ENCODE measurements at regions not wholly inside any gene's neighbourhood (a gene's known extent, or its start where the extent isn't known, plus 50 kb on each side); places are given as distances from the start of the nearest gene placed in this dataset.

DNA sequence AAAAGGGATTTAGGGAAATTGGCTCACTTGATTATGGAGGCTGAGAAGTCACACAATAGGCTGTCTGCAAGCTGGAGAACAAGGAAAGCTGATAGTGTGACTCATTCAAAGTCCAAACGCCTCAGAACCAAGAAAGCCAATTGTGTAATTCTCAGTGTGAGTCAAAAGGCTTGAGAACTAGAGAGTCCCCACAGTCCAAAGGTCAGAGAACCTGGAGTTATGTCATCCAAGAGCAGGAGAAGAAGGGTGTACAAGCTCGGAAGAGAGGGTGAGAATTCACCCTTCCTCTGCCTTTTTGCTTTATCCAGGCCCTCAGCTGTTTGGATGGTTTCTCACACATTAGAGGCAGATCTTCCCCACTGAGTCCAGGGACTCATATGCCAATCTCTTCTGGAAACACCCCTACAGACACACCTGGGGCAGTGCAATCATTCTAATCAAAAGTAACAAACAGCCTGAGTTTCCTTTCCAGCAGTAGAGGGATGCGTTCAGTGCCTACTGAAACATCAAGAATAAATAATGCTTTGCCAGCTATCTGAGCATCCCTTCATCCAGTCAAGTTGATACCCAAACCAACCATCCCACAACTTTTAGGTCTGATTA, 271.5 kb downstream of the SATB1 start:
- H3K79me1 ChIP-seq (ENCODE audit: low read depth, low read length): no peaks in the 10 kb centered on the region
- H3K4me1 ChIP-seq (replicated peaks in 1 of 4; ENCODE audit: control insufficient read depth in 3 of 4, insufficient read depth in 4 of 4, low read length in 3 of 4): peaks cover 0 to 4% (median 0%) of the 10 kb centered on the region in 4 experiments; a peak in 2 of 7 replicates
- no peak for TF ChIP-seq MAFK (IDR thresholded peaks at IDR 0.05; ENCODE audit: low read depth, low read length)
- TF ChIP-seq NRF1 (IDR thresholded peaks at IDR 0.05; ENCODE audit: low read depth, low read length): no peak
- no peak for TF ChIP-seq GABPA (IDR thresholded peaks at IDR 0.05; ENCODE audit: borderline replicate concordance, insufficient read depth, low read length)
- TF ChIP-seq SIRT6 (IDR thresholded peaks at IDR 0.05; ENCODE audit: low read length): no peak
- TF ChIP-seq BACH1 (IDR thresholded peaks at IDR 0.05; ENCODE audit: low read length): no peak
- no peak for TF ChIP-seq CTCF (IDR thresholded peaks at IDR 0.05; ENCODE audit: control extremely low read depth in 1 of 3, insufficient read depth in 1 of 3, low read depth in 1 of 3, low read length in 3 of 3)
- TF ChIP-seq RNF2 (IDR thresholded peaks at IDR 0.05; ENCODE audit: borderline replicate concordance, low read depth, low read length, missing control alignments, poor library complexity, severe bottlenecking): no peak
- no peak for TF ChIP-seq RBBP5 (IDR thresholded peaks at IDR 0.05; ENCODE audit: borderline replicate concordance, low read depth, low read length)
- TF ChIP-seq POLR2A (IDR thresholded peaks at IDR 0.05; ENCODE audit: control extremely low read depth in 1 of 2, low read depth in 2 of 2, low read length in 2 of 2): no peak
- no peak for TF ChIP-seq RAD21 (IDR thresholded peaks at IDR 0.05 in 1 of 2, conservative IDR thresholded peaks at IDR 0.05 in 1 of 2; ENCODE audit: low read depth in 2 of 2, low read length in 2 of 2)
- no peak for TF ChIP-seq CEBPB (IDR thresholded peaks at IDR 0.05; ENCODE audit: low read depth, low read length)

More for the DNA sequence above, 271.5 kb downstream of the SATB1 start:
- Histone ChIP-seq H2BK120ac (replicated peaks; ENCODE audit: low read depth, low read length) (no peak overlapping the region), H3K27me3 (replicated peaks in 1 of 4; ENCODE audit: control insufficient read depth in 3 of 4, extremely low read depth in 1 of 4, insufficient read depth in 3 of 4, low read length in 3 of 4) (no peaks in the 10 kb centered on the region), H3K36me3 (ENCODE audit: control insufficient read depth in 2 of 4, insufficient read depth in 4 of 4, low read length in 3 of 4) (no peaks in the 10 kb centered on the region), H2BK15ac (ENCODE audit: low read length) (no peak overlapping the region), H2BK5ac (ENCODE audit: low read depth, low read length) (no peak overlapping the region), H3K9ac (replicated peaks in 1 of 4; ENCODE audit: extremely low read depth in 1 of 4, low read depth in 3 of 4, low read length in 3 of 4) (no peak overlapping the region), H3K14ac (ENCODE audit: insufficient read length) (no peak overlapping the region), H3K4me3 (ENCODE audit: extremely low read depth in 1 of 4, insufficient read depth in 2 of 4, low read depth in 3 of 4, low read length in 4 of 4) (no peak overlapping the region), H3K79me2 (ENCODE audit: control insufficient read depth in 1 of 2, insufficient read depth in 2 of 2, low read length in 2 of 2) (no peaks in the 10 kb centered on the region), H3K23ac (ENCODE audit: insufficient read length) (no peak overlapping the region), H3K56ac (replicated peaks; ENCODE audit: insufficient read length, low read depth, low read length) (no peak overlapping the region), H3K4ac (replicated peaks; ENCODE audit: insufficient read length, low read depth, low read length) (no peak overlapping the region), H2AK5ac (ENCODE audit: low read depth, low read length) (no peak overlapping the region), H4K8ac (ENCODE audit: extremely low read depth, insufficient read depth, low read length) (no peak overlapping the region), H3K23me2 (ENCODE audit: low read depth, low read length) (no peaks in the 10 kb centered on the region), H4K91ac (replicated peaks; ENCODE audit: insufficient read length, low read length) (no peak overlapping the region), H2AFZ (ENCODE audit: low read length) (no peak overlapping the region), H3K9me3 (ENCODE audit: insufficient read depth in 2 of 2, low read depth in 1 of 2, low read length in 1 of 2) (no peaks in the 10 kb centered on the region), H2BK12ac (ENCODE audit: low read depth, low read length) (no peak overlapping the region), H4K20me1 (replicated peaks in 1 of 2; ENCODE audit: control insufficient read depth in 1 of 2, insufficient read depth in 2 of 2, low read length in 2 of 2) (no peaks in the 10 kb centered on the region), H3K27ac (ENCODE audit: low read depth, low read length) (no peak overlapping the region), H3K4me2 (ENCODE audit: insufficient read depth in 1 of 2, low read depth in 2 of 2, low read length in 2 of 2) (no peak overlapping the region), H3K18ac (ENCODE audit: extremely low read depth, low read length) (no peak overlapping the region), H2BK20ac (ENCODE audit: low read length) (no peak overlapping the region), H4K5ac (ENCODE audit: insufficient read length, low read depth, low read length) (no peak overlapping the region)
- ChIA-PET CTCF (ENCODE audit: partially characterized antibody) (interaction anchor here (1.2 kb wide), 2 partner anchors 10 to 18 kb away, joined by 3 read pairs; no protein-coding TSS in a partner anchor), POLR2A (ENCODE audit: partially characterized antibody) (interaction anchor here (0.8 kb wide), 1 partner anchor 29 kb away, joined by 3 read pairs; no protein-coding TSS in a partner anchor)
- FAIRE-seq (no peak), DNase-seq (ENCODE audit: low read depth in 1 of 2, low spot score in 2 of 2) (no peak)
- WGBS, 2 experiments (ENCODE audit: extremely low coverage in 1 of 2, insufficient coverage in 1 of 2, insufficient read length in 1 of 2, insufficient replicate concordance in 2 of 2, low coverage in 1 of 2, low lambda C conversion rate in 2 of 2, missing lambda C conversion rate in 1 of 2): 73% methylated on average over 3 of the region's 3 CpGs; no CpG with 5 or more reads in 1 of the 2 experiments

All from H1 (cell line).